GM19452 (cell line): ENCODE measurements at regions not wholly inside any gene's neighbourhood (a gene's known extent, or its start where the extent isn't known, plus 50 kb on each side); places are given as distances from the start of the nearest gene placed in this dataset.

Source experiments
- ATAC-seq: cut with Tn5 transposase; IDR thresholded peaks from one replicate; pipeline ENCODE4 v1.9.1; 2021; ENCODE audit not compliant: unreplicated experiment

DNA sequence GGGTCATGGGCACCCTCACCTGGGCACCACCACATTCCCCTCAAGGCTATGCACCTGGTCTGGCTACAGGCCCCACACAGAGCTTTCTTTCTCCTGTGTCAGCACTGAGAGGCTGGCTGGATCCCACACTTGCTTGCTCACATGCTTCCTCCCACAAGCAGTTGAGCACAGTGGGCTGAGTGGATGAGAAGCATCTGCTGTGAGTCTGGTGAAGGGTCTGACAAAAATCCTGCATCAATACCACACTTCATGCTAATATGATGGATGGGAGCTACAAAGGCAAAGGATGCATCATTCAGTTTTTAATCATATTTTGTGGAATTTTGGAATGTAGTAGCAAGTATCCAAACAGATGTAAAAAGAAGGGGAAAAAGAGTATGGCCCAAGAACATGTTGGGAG, 830.8 kb upstream of the PTPRD start:
- ATAC-seq, result no peak

GRCh38 chr9:11457825-11458790, 845.3 kb upstream of the PTPRD start:
- ATAC-seq, result no peak

DNA sequence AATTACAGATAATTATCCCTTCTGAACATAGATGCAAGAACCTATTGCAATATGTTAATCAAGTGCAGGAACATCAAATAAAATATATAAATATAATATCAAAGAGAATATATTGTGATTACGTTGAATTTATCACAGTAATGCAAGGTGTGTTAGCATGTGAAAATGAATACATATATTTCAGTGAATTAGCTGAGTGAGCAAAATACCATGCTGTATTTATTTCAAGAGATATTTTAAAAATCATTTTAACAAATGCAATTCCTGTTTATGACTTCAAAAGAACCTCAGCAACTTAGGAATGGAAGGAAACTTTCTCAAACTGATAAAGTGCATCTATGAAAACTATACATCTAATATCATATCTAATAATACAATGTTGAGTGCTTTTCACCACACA, 856.9 kb upstream of the PTPRD start:
- ATAC-seq, result no peak

DNA sequence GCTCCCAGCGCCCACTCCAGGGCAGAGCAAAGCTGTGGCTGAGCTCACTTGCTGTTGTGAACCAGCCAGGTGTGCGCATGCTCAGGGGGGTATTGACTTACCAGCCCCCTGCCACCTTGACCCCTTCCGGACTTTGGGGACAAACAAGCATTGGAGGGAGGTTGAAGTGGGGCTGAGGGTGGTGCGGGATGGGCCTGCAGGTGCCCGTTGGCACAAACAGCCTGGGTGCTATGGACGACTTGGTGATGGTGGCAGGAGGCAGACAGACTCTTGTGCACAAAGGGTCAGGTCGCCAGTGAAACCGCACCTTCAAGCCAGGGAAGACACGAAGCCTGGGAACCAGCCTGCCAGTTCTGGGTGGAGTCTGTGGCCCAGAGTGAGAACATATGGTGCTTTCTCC, 858.5 kb upstream of the PTPRD start:
- ATAC-seq, result no peak

GRCh38 chr9:11500780-11501179, 888.0 kb upstream of the PTPRD start:
- ATAC-seq, result no peak

GRCh38 chr9:11506980-11507379, 894.2 kb upstream of the PTPRD start:
- ATAC-seq, result no peak

GRCh38 chr9:11537566-11537965, 924.8 kb upstream of the PTPRD start:
- ATAC-seq, result no peak

GRCh38 chr9:11542781-11543180, 930.0 kb upstream of the PTPRD start:
- no peak for ATAC-seq

DNA sequence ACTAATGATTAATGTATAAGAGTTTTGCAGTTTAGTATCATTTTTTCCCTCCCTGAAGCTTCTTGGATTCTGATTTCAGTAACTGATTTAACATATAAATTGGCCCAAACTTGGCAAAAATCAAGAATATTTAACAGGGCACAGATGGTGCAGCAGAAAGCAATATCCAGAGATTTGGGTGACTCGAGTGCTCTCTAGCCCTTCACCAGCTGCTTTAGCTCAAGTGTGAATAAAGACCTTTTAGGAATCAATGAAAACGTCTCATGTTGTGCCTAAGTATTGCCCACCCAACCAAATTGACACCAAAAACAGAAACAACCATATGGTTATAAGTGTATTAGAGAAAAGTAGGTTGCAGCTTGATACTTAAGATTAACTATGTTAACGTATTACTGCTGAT, 933.4 kb upstream of the PTPRD start:
- ATAC-seq, result no peak

- ATAC-seq, result no peak
Observed at GRCh38 chr9:11549311-11549794, 936.6 kb upstream of the PTPRD start.

GRCh38 chr9:11551106-11551505, 938.3 kb upstream of the PTPRD start:
- no peak for ATAC-seq

- ATAC-seq, result no peak
Observed at GRCh38 chr9:11558043-11558442, 945.2 kb upstream of the PTPRD start.

GRCh38 chr9:11559001-11559776, 946.4 kb upstream of the PTPRD start:
- ATAC-seq, result no peak

- no peak for ATAC-seq
Observed at GRCh38 chr9:11577522-11577921, 964.7 kb upstream of the PTPRD start.

- no peak for ATAC-seq
Observed at GRCh38 chr9:11595756-11596155, 983.0 kb upstream of the PTPRD start.

DNA sequence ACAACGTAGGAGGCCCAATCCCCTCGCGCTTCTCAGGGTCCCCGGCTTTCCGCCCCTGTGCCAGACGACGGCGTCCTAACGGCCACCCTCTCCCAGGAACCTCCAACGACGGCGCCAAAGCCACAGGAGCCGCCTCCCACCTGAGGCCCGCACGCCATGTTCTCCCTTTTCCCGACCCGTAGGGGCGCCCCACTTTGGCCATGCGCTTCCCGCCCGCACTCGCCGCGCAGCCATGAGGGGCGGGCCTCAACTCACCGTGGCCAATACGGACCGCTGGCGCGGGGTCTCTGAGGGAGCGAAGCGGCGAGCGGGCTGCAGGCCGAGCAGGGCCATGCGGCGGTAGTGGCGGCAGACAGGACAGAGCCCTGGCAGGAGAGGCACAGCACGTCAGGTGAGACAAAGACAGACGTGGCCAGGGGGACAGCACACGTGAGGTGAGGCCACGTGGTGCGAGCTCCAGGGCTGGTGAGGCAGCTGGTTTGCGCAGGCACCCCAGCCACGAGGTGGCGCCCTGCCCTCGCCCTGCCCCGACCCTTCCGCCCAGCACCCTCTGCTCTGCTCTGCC, 1005.5 kb upstream of the PTPRD start:
- no peak for ATAC-seq

GRCh38 chr9:11632691-11633090, 1019.9 kb upstream of the PTPRD start:
- no peak for ATAC-seq

GRCh38 chr9:11646831-11647230, 1034.0 kb upstream of the PTPRD start:
- ATAC-seq, result no peak

DNA sequence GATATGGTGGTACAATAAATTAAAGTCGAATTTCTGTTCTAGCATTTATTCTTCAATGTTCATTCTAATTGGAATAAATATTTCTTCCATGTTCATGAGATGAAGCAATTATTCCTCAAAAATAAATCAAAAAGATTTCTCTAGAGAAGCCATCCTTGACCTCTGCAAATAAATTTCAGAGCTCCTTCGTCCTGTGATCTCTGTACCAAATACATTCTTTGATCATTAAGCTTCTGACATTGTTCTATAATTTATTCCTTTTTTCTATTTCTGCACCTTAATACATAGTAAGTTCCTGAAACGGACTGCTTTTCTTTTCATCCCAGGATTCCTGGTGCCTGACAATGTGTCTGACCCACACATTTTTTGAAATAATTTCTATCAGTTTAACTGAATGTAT, 1039.3 kb upstream of the TYRP1 start:
- no peak for ATAC-seq

- ATAC-seq, result no peak
Observed at GRCh38 chr9:11663913-11664312, 1029.3 kb upstream of the TYRP1 start.

- no peak for ATAC-seq
Observed at GRCh38 chr9:11676821-11677220, 1016.4 kb upstream of the TYRP1 start.

DNA sequence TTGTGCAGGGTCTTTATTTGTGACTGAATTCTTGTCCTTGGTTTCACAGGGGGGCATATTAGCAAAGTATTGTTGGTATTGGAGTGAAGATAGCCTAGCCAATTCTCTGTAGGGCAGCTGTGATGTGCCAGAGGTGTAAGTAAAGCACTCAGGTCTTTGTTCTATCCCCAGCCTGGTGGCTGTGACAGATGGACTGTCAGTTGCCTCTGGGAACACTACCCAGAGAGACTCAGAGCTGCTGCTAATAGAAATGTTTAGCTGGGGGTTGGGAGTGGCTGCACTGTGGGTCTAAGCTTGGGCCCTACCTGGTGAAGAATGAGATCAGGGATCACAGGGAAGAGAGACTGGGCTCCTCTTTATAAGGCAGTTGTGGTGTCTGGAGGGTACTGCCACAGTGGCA, 1006.5 kb upstream of the TYRP1 start:
- ATAC-seq, result no peak
